B cell (primary cell): ENCODE measurements at regions not wholly inside any gene's neighbourhood (a gene's known extent, or its start where the extent isn't known, plus 50 kb on each side); places are given as distances from the start of the nearest gene placed in this dataset.

Source experiments
- CTCF ChIP-seq: fragments of 200-600 bp; IDR thresholded peaks from one replicate; pipeline ENCODE4 v1.8.0; 2022; ENCODE audit warnings: antibody characterized with exemption, mild to moderate bottlenecking
- EZH2 ChIP-seq: IDR thresholded peaks from 2 replicates; pipeline ENCODE4 v1.6.1; 2012; ENCODE audit warnings: borderline replicate concordance, low read depth, mild to moderate bottlenecking, moderate library complexity, low read length; ENCODE audit not compliant: insufficient read depth, poor library complexity, severe bottlenecking

- TF ChIP-seq CTCF = no peak
- TF ChIP-seq EZH2 = no peak
Measured at GRCh38 chr2:126832014-126832413, 66.7 kb upstream of the TEX51 start.
